ENCODE measurements at regions not wholly inside any gene's neighbourhood (a gene's known extent, or its start where the extent isn't known, plus 50 kb on each side); places are given as distances from the start of the nearest gene placed in this dataset.

DNA sequence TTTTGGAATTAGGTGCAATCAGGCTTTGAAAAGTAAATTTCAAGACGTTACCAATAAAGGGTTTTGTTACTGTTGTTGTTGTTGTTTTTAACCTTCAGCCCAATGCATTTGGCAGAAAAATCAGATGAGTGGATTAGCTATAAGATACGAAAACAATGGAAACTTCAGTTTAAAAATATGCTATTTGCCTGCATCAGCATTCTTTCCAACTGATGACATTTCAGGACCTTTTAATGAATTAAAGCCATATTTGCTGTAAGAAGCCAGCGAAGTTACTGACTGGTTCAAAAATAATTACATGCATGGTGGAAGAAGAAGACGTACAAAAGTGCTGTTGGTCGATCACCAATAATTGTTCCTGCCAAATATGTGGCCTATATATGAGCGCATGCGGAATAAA is 639.3 kb upstream of the SOX11 start:
- TF ChIP-seq, protein P1, sequence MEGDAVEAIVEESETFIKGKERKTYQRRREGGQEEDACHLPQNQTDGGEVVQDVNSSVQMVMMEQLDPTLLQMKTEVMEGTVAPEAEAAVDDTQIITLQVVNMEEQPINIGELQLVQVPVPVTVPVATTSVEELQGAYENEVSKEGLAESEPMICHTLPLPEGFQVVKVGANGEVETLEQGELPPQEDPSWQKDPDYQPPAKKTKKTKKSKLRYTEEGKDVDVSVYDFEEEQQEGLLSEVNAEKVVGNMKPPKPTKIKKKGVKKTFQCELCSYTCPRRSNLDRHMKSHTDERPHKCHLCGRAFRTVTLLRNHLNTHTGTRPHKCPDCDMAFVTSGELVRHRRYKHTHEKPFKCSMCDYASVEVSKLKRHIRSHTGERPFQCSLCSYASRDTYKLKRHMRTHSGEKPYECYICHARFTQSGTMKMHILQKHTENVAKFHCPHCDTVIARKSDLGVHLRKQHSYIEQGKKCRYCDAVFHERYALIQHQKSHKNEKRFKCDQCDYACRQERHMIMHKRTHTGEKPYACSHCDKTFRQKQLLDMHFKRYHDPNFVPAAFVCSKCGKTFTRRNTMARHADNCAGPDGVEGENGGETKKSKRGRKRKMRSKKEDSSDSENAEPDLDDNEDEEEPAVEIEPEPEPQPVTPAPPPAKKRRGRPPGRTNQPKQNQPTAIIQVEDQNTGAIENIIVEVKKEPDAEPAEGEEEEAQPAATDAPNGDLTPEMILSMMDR (conservative IDR thresholded peaks at IDR 0.05), result no peak
- TF ChIP-seq ZFX (IDR thresholded peaks at IDR 0.05), result no peak

All from C4-2B (cell line).